Kidney epithelial cell (primary cell): ENCODE measurements at regions not wholly inside any gene's neighbourhood (a gene's known extent, or its start where the extent isn't known, plus 50 kb on each side); places are given as distances from the start of the nearest gene placed in this dataset.

Source experiments
- DNase-seq: peaks from one replicate; pipeline ENCODE4 v3.0.0-alpha.2; 2010; ENCODE audit warnings: low read depth
- H3K27me3 ChIP-seq: 2 replicates; pipeline ENCODE4 v1.6.0; 2011; ENCODE audit warnings: low read length; ENCODE audit not compliant: control insufficient read depth, insufficient read depth
- H3K36me3 ChIP-seq: 2 replicates; pipeline ENCODE4 v1.5.1; 2011; ENCODE audit warnings: low read length; ENCODE audit not compliant: control insufficient read depth, insufficient read depth
- H3K4me3 ChIP-seq: 2 replicates; pipeline ENCODE4 v1.5.1; 2011; ENCODE audit warnings: low read depth, mild to moderate bottlenecking, control low read depth, low read length
- CTCF ChIP-seq: IDR thresholded peaks from 2 replicates; pipeline ENCODE4 v1.5.1; 2011; ENCODE audit warnings: mild to moderate bottlenecking, moderate library complexity, low read length, control low read depth, inconsistent platforms; ENCODE audit not compliant: insufficient read depth, poor library complexity, severe bottlenecking

- Histone ChIP-seq H3K27me3 (no peaks in the 10 kb centered on the region), H3K4me3 (no peak overlapping the region), H3K36me3 (no peaks in the 10 kb centered on the region)
- no peak for TF ChIP-seq CTCF
- DNase-seq = no peak
Observed at GRCh38 chr12:28799348-28799747, 349.7 kb upstream of the FAR2 start.

DNA sequence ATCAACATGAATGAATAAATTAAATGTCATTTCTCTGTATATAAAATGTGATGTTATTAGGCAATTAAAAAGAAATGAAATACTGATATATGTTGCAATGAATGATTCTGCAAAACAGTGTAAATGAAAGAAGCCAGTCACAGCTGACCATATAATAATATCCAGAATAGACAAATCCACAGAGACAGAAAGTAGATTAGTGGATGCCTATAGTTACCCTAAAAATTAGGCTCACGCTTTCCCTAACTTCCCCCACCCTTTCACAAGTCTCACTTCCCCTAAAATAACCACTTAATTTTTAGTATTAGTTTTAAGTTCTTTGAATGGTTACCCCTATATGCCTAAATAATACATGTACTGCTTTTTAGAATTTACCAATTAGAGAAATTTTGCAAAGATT lies 348.9 kb upstream of the FAR2 start:
- no peak for TF ChIP-seq CTCF
- no peaks in the 10 kb centered on the region for H3K27me3 ChIP-seq
- DNase-seq = no peak

GRCh38 chr12:28802706-28803438 lies 346.2 kb upstream of the FAR2 start:
- TF ChIP-seq CTCF = no peak
- no peak overlapping the region for H3K4me3 ChIP-seq
- no peak for DNase-seq
- H3K36me3 ChIP-seq = no peaks in the 10 kb centered on the region
- no peaks in the 10 kb centered on the region for H3K27me3 ChIP-seq

More for the DNA sequence above, 348.9 kb upstream of the FAR2 start:
- H3K4me3 ChIP-seq = no peak overlapping the region
- no peaks in the 10 kb centered on the region for H3K36me3 ChIP-seq

DNA sequence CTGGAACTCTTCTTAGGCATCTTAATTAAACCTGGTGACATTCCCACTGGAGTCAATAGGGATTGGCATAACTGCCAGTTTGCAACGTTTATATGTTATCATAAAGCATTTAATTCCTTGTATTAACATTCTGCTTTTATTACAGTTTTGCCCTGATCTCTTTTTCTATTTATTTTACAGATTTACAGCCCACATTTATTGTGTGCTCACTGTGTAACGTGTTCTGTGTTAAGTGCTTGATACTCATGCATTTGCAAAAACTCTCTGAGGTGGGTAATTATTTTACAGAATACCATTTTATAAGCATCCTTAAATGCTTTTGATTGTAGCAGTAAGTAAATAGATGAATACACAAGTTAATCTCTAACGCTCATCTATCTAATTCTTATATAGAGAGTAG lies 341.5 kb upstream of the FAR2 start:
- no peak for DNase-seq
- H3K36me3 ChIP-seq = no peaks in the 10 kb centered on the region
- TF ChIP-seq CTCF = no peak
- H3K4me3 ChIP-seq = no peak overlapping the region
- no peaks in the 10 kb centered on the region for H3K27me3 ChIP-seq

- Histone ChIP-seq H3K4me3 (no peak overlapping the region), H3K27me3 (no peaks in the 10 kb centered on the region), H3K36me3 (no peaks in the 10 kb centered on the region)
- no peak for TF ChIP-seq CTCF
- no peak for DNase-seq
Observed at GRCh38 chr12:28811457-28811856, 337.6 kb upstream of the FAR2 start.

DNA sequence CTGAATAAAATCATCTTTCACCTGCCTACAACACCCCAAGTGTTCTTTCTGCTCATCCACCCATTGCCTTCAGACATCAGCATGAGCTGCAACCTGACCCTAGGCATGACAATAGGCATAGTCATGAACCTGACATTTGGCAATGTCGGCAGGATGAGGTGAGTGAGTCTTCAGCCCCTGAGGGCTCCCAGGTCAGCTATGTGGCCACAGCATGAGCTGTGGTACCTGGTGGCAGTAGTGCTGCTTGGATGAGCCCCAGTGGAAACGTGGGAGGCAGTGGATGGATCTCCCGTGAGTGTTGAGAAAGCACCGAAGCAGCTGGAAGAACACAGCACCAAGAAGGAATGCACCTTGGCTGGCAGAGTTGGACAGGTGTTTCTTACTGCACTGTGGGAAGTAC lies 334.8 kb upstream of the FAR2 start:
- DNase-seq = no peak
- H3K4me3 ChIP-seq = no peak overlapping the region
- no peaks in the 10 kb centered on the region for H3K36me3 ChIP-seq
- H3K27me3 ChIP-seq = no peaks in the 10 kb centered on the region
- no peak for TF ChIP-seq CTCF
